Neural cell (in vitro differentiated cells): ENCODE measurements at regions not wholly inside any gene's neighbourhood (a gene's known extent, or its start where the extent isn't known, plus 50 kb on each side); places are given as distances from the start of the nearest gene placed in this dataset.

Experiments used
- CTCF ChIP-seq: fragments of 450-650 bp; IDR thresholded peaks from 2 replicates; pipeline ENCODE4 v1.5.1; 2014; ENCODE audit warnings: antibody characterized with exemption, mild to moderate bottlenecking, moderate library complexity; ENCODE audit not compliant: poor library complexity, severe bottlenecking
- EZH2 ChIP-seq: fragments of 200-600, 300-800 bp; shearing (Covaris generic), sonication (generic); IDR thresholded peaks from 2 replicates; pipeline ENCODE4 v1.6.1; 2014; ENCODE audit warnings: antibody characterized with exemption, low read length, borderline replicate concordance, mild to moderate bottlenecking; ENCODE audit not compliant: insufficient read depth, poor library complexity, severe bottlenecking
- TAF1 ChIP-seq: IDR thresholded peaks from 2 replicates; pipeline ENCODE4 v1.6.1; 2012; ENCODE audit warnings: low read depth

- TF ChIP-seq CTCF (no peak), TAF1 (no peak), EZH2 (no peak)
Observed at GRCh38 chrY:17184299-17184698, 695.7 kb downstream of the CDY2B start.
